PC-9 (cell line): ENCODE measurements at regions not wholly inside any gene's neighbourhood (a gene's known extent, or its start where the extent isn't known, plus 50 kb on each side); places are given as distances from the start of the nearest gene placed in this dataset.

Source experiments
- BruUV-seq: library from RNA; stranded (reverse); fragments of 400-500 nt; replicated peaks from 2 replicates; lab custom pipeline; 2021; lab: Mats Ljungman, UMichigan
- CTCF ChIA-PET: fragments of 300-600 bp; sonication (Branson Sonifier 250); formaldehyde crosslinking; loops from one replicate; lab custom pipeline; 2022; ENCODE audit warnings: antibody characterized with exemption; lab: Charles Lee
- POLR2A ChIA-PET: fragments of 300-600 bp; sonication (Branson Sonifier 250); formaldehyde crosslinking; loops from one replicate; lab custom pipeline; 2022; ENCODE audit warnings: antibody characterized with exemption; ENCODE audit not compliant: unreplicated experiment; lab: Charles Lee
- DNase-seq, 2 experiments: peaks; one replicate each; pipeline versions ENCODE4 v3.0.0 to v3.0.0-alpha.2; 2015 to 2022; ENCODE audit warnings: mixed read lengths in 1 of 2
- H2AFZ ChIP-seq: fragments of 200-600 bp; sonication (generic); 2 replicates; pipeline ENCODE4 v1.8.1; 2017; ENCODE audit warnings: antibody characterized with exemption
- H3F3A ChIP-seq: fragments of 200-600 bp; sonication (generic); 2 replicates; pipeline ENCODE4 v1.8.1; 2017; ENCODE audit warnings: antibody characterized with exemption, mild to moderate bottlenecking, low read depth; ENCODE audit not compliant: insufficient read depth
- H3K27ac ChIP-seq: fragments of 200-600 bp; sonication (generic); 2 replicates; pipeline ENCODE4 v1.6.1; 2016; ENCODE audit warnings: mixed run types
- H3K27me3 ChIP-seq: fragments of 200-600 bp; sonication (generic); 2 replicates; pipeline ENCODE4 v1.6.1; 2016; ENCODE audit warnings: low read depth, mixed run types; ENCODE audit not compliant: insufficient read depth
- H3K36me3 ChIP-seq: fragments of 200-600 bp; sonication (generic); 2 replicates; pipeline ENCODE4 v1.6.1; 2016; ENCODE audit warnings: low read depth, mixed run types
- H3K4me1 ChIP-seq: fragments of 200-600 bp; sonication (generic); replicated peaks from 2 replicates; pipeline ENCODE4 v1.6.1; 2016; ENCODE audit warnings: mixed run types; ENCODE audit not compliant: insufficient read depth
- H3K4me2 ChIP-seq: fragments of 200-600 bp; sonication (generic); 2 replicates; pipeline ENCODE4 v1.6.1; 2017; ENCODE audit warnings: mixed run types
- H3K4me3 ChIP-seq: fragments of 200-600 bp; sonication (generic); 2 replicates; pipeline ENCODE4 v1.6.1; 2016; ENCODE audit warnings: mixed run types
- H3K79me2 ChIP-seq: fragments of 200-600 bp; sonication (generic); 2 replicates; pipeline ENCODE4 v1.6.1; 2017; ENCODE audit warnings: low read depth, mixed run types
- H3K9me2 ChIP-seq: fragments of 200-600 bp; sonication (generic); 2 replicates; pipeline ENCODE4 v1.8.1; 2017; ENCODE audit warnings: mild to moderate bottlenecking; ENCODE audit not compliant: insufficient read depth
- H3K9me3 ChIP-seq: fragments of 200-600 bp; sonication (generic); 2 replicates; pipeline ENCODE4 v1.8.1; 2016; ENCODE audit warnings: low read depth; ENCODE audit not compliant: insufficient read depth
- H4K20me1 ChIP-seq: fragments of 200-600 bp; sonication (generic); 2 replicates; pipeline ENCODE4 v1.8.1; 2017; ENCODE audit not compliant: insufficient read depth
- EZH2 ChIP-seq: fragments of 200-600 bp; sonication (generic); IDR thresholded peaks from 2 replicates; pipeline ENCODE4 v1.8.0; 2017; ENCODE audit warnings: antibody characterized with exemption, low read depth
- intact Hi-C: fragments of 100-400 bp; cut with micrococcal nuclease; formaldehyde crosslinking; loops from one replicate; pipeline ENCODE4 v1.10.0; 2022; ENCODE audit not compliant: unreplicated experiment
- TF ChIP-seq, protein P1 (sequence below): fragments of 200-600 bp; sonication (generic); conservative IDR thresholded peaks from 2 replicates; pipeline ENCODE4 v1.6.1; 2017; ENCODE audit warnings: mixed run types, antibody characterized with exemption, mild to moderate bottlenecking, moderate library complexity

DNA sequence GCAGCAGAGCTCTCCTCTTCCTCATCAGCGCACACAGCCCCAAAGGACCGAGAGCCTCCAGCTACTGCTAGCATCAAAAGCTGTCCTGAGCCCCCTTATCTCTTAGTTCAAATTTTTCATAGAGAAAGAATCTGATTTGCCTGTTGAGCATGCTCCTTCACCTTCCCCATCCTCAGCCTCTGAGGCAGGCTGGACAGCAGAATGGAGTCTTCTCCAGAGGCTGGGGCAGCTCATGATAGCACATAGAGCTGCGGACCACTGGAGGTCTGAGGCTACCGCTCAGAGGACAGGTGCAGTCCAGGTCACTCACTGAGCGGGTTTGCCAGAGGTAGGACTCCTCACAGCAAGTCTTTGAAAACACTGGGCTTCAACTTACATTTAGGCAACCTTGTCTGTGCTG, 72.8 kb upstream of the GRB10 start:
- Histone ChIP-seq H3K9me3 (no peaks in the 10 kb centered on the region), H3K4me1 (peaks cover 10% of the 10 kb centered on the region), H3F3A (no peaks in the 10 kb centered on the region), H4K20me1 (no peaks in the 10 kb centered on the region), H3K9me2 (no peaks in the 10 kb centered on the region), H3K4me3 (no peak overlapping the region), H2AFZ (no peak overlapping the region), H3K4me2 (no peak overlapping the region), H3K36me3 (no peaks in the 10 kb centered on the region), H3K27me3 (peaks cover 6% of the 10 kb centered on the region; the same call in 1 of the 2 replicates), H3K27ac (no peak overlapping the region), H3K79me2 (no peaks in the 10 kb centered on the region)
- DNase-seq = no peak
- no peak for TF ChIP-seq EZH2
- TF ChIP-seq, protein P1, sequence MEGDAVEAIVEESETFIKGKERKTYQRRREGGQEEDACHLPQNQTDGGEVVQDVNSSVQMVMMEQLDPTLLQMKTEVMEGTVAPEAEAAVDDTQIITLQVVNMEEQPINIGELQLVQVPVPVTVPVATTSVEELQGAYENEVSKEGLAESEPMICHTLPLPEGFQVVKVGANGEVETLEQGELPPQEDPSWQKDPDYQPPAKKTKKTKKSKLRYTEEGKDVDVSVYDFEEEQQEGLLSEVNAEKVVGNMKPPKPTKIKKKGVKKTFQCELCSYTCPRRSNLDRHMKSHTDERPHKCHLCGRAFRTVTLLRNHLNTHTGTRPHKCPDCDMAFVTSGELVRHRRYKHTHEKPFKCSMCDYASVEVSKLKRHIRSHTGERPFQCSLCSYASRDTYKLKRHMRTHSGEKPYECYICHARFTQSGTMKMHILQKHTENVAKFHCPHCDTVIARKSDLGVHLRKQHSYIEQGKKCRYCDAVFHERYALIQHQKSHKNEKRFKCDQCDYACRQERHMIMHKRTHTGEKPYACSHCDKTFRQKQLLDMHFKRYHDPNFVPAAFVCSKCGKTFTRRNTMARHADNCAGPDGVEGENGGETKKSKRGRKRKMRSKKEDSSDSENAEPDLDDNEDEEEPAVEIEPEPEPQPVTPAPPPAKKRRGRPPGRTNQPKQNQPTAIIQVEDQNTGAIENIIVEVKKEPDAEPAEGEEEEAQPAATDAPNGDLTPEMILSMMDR = no peak
- POLR2A ChIA-PET = no interaction called here
- CTCF ChIA-PET = no interaction called here
- no TSS peak for BruUV-seq
- intact Hi-C loops = no loop called here

DNA sequence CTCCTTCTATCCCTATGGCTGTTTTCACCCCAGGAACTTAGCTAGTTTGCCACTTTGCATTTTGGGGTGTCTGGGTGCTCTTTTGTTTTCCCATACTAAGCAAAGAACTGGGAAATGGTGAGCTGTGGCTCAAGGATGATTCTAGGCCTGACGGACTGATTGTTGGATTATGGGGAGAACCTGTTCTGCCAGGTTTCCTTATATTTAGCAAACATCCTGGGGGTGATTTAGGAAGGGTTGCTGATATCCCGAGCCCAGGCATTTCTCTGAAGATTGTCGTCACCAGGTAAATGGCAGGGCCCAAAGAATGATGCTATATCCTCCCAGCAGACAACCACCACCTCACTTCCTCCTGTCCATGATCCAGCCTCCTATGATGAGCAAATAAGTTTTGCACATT, 72.1 kb upstream of the GRB10 start:
- BruUV-seq = no TSS peak
- no peak overlapping the region for H3K4me2 ChIP-seq
- H4K20me1 ChIP-seq = no peaks in the 10 kb centered on the region
- no peaks in the 10 kb centered on the region for H3K36me3 ChIP-seq
- POLR2A ChIA-PET = no interaction called here
- DNase-seq = peak in 1 of 2 experiments; percentile 63
- peaks cover 6% of the 10 kb centered on the region; the same call in 1 of the 2 replicates for H3K27me3 ChIP-seq
- intact Hi-C loops = no loop called here
- no peak overlapping the region for H3K27ac ChIP-seq
- peaks cover 10% of the 10 kb centered on the region for H3K4me1 ChIP-seq
- TF ChIP-seq EZH2 = no peak
- TF ChIP-seq, protein P1 = no peak
- H3K9me2 ChIP-seq = no peaks in the 10 kb centered on the region
- no peaks in the 10 kb centered on the region for H3F3A ChIP-seq
- no peaks in the 10 kb centered on the region for H3K79me2 ChIP-seq
- CTCF ChIA-PET = no interaction called here
- H2AFZ ChIP-seq = no peak overlapping the region
- H3K9me3 ChIP-seq = no peaks in the 10 kb centered on the region
- H3K4me3 ChIP-seq = no peak overlapping the region

DNA sequence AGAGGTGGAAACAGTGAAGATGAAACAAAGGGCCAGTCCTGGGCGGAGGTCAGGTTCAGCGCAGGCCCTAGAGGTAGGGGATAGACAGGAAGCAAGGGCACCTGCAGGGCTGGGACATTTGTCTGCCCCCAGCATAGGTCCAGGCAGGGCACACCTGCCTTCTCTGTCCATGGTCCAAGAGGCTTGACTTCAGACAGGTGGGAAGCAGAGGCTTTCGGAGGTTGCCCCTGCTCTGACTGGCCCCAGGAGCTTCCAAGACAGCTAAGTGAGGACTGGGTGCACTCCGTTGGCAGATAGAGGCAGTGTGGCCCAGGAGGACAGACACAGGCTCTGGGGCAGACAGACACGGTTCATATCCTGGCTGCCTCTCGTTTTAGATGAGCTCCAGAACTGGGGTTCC, 71.6 kb upstream of the GRB10 start:
- peaks cover 10% of the 10 kb centered on the region for H3K4me1 ChIP-seq
- H2AFZ ChIP-seq = no peak overlapping the region
- no peak overlapping the region for H3K4me2 ChIP-seq
- no peaks in the 10 kb centered on the region for H3F3A ChIP-seq
- no peaks in the 10 kb centered on the region for H4K20me1 ChIP-seq
- CTCF ChIA-PET = no interaction called here
- no peaks in the 10 kb centered on the region for H3K79me2 ChIP-seq
- intact Hi-C loops = no loop called here
- POLR2A ChIA-PET = no interaction called here
- no peak for TF ChIP-seq EZH2
- TF ChIP-seq, protein P1 = no peak
- H3K36me3 ChIP-seq = no peaks in the 10 kb centered on the region
- H3K9me2 ChIP-seq = no peaks in the 10 kb centered on the region
- H3K27ac ChIP-seq = no peak overlapping the region
- H3K4me3 ChIP-seq = no peak overlapping the region
- H3K27me3 ChIP-seq = peaks cover 10% of the 10 kb centered on the region; the same call in 1 of the 2 replicates
- H3K9me3 ChIP-seq = no peaks in the 10 kb centered on the region
- no TSS peak for BruUV-seq
- DNase-seq = no peak
